H1 (cell line): ENCODE measurements at regions not wholly inside any gene's neighbourhood (a gene's known extent, or its start where the extent isn't known, plus 50 kb on each side); places are given as distances from the start of the nearest gene placed in this dataset.

Experiments used
- CTCF ChIA-PET: fragments of 300-600 bp; sonication (Branson Sonifier 250); formaldehyde crosslinking; loops from one replicate; lab custom pipeline; 2021; ENCODE audit not compliant: partially characterized antibody; lab: Charles Lee
- POLR2A ChIA-PET: fragments of 300-600 bp; sonication (Branson Sonifier 250); formaldehyde crosslinking; loops from one replicate; lab custom pipeline; 2021; ENCODE audit warnings: inconsistent platforms; ENCODE audit not compliant: partially characterized antibody; lab: Charles Lee
- DNase-seq, 2 experiments: peaks; one replicate each; pipeline versions ENCODE4 v3.0.0 to v3.0.0-alpha.2; 2010 to 2022; ENCODE audit warnings: low spot score in 2 of 2, low read depth in 1 of 2, mixed read lengths in 1 of 2
- FAIRE-seq: peaks from 2 replicates; lab custom pipeline; 2011; peaks lifted over from hg19 to GRCh38; lab: Jason Lieb, UNC
- H2AFZ ChIP-seq: 2 replicates; pipeline ENCODE4 v1.8.1; 2012; ENCODE audit warnings: low read length, inconsistent platforms
- H2AK5ac ChIP-seq: 2 replicates; pipeline ENCODE4 v1.6.1; 2013; ENCODE audit warnings: low read depth, low read length
- H2BK120ac ChIP-seq: replicated peaks from 2 replicates; pipeline ENCODE3; 2013; ENCODE audit warnings: low read depth, low read length, inconsistent platforms
- H2BK12ac ChIP-seq: 2 replicates; pipeline ENCODE4 v1.6.1; 2013; ENCODE audit warnings: low read depth, low read length
- H2BK15ac ChIP-seq: 2 replicates; pipeline ENCODE4 v1.6.1; 2013; ENCODE audit warnings: low read length
- H2BK20ac ChIP-seq: 2 replicates; pipeline ENCODE4 v1.6.1; 2013; ENCODE audit warnings: low read length
- H2BK5ac ChIP-seq: 2 replicates; pipeline ENCODE4 v1.6.1; 2013; ENCODE audit warnings: low read depth, low read length
- H3K14ac ChIP-seq: 2 replicates; pipeline ENCODE4 v1.6.1; 2013; ENCODE audit warnings: inconsistent platforms; ENCODE audit not compliant: insufficient read length
- H3K18ac ChIP-seq: 2 replicates; pipeline ENCODE4 v1.6.1; 2013; ENCODE audit warnings: low read length; ENCODE audit errors: extremely low read depth
- H3K23ac ChIP-seq: 2 replicates; pipeline ENCODE4 v1.6.1; 2013; ENCODE audit warnings: inconsistent platforms; ENCODE audit not compliant: insufficient read length
- H3K23me2 ChIP-seq: 2 replicates; pipeline ENCODE4 v1.6.1; 2013; ENCODE audit warnings: low read depth, low read length
- H3K27ac ChIP-seq: 2 replicates; pipeline ENCODE4 v1.6.1; 2011; ENCODE audit warnings: low read depth, low read length, inconsistent platforms
- H3K27me3 ChIP-seq, 4 experiments: replicated peaks in 1 of 4; 1 replicate in 1 of 4; 2 replicates in 3 of 4; pipeline versions ENCODE4 v1.6.1 to v1.8.1; 2011 to 2013; ENCODE audit warnings: low read length in 3 of 4, mild to moderate bottlenecking in 3 of 4, inconsistent platforms in 2 of 4, mixed read lengths in 2 of 4, moderate library complexity in 1 of 4; ENCODE audit not compliant: control insufficient read depth in 3 of 4, insufficient read depth in 3 of 4; ENCODE audit errors: extremely low read depth in 1 of 4
- H3K36me3 ChIP-seq, 4 experiments: 2 replicates each; pipeline versions ENCODE4 v1.6.1 to v1.8.1; 2011 to 2013; ENCODE audit warnings: mild to moderate bottlenecking in 4 of 4, low read length in 3 of 4, moderate library complexity in 2 of 4, control low read depth in 1 of 4, inconsistent platforms in 1 of 4; ENCODE audit not compliant: insufficient read depth in 4 of 4, control insufficient read depth in 2 of 4
- H3K4ac ChIP-seq: replicated peaks from 2 replicates; pipeline ENCODE3; 2013; ENCODE audit warnings: low read length, low read depth, mixed read lengths, inconsistent platforms; ENCODE audit not compliant: insufficient read length
- H3K4me1 ChIP-seq, 4 experiments: replicated peaks in 1 of 4; 1 replicate in 1 of 4; 2 replicates in 3 of 4; pipeline versions ENCODE4 v1.6.1 to v1.8.1; 2011 to 2013; ENCODE audit warnings: low read length in 3 of 4, inconsistent platforms in 2 of 4, mixed read lengths in 1 of 4; ENCODE audit not compliant: insufficient read depth in 4 of 4, control insufficient read depth in 3 of 4
- H3K4me2 ChIP-seq, 2 experiments: 2 replicates each; pipeline versions ENCODE4 v1.6.1 to v1.8.1; 2011 to 2013; ENCODE audit warnings: low read depth in 2 of 2, low read length in 2 of 2, control low read depth in 1 of 2, inconsistent platforms in 1 of 2, mild to moderate bottlenecking in 1 of 2; ENCODE audit not compliant: insufficient read depth in 1 of 2
- H3K4me3 ChIP-seq, 4 experiments: fragments of 200-600, 300-600 bp in 1 of 4; sonication (generic), shearing (Covaris generic), sonication (Bioruptor Twin) in 1 of 4; 2 replicates each; pipeline versions ENCODE4 v1.5.1 to v1.8.1; 2011 to 2016; ENCODE audit warnings: low read length in 4 of 4, low read depth in 3 of 4, control low read depth in 2 of 4, inconsistent platforms in 2 of 4, mild to moderate bottlenecking in 2 of 4, mixed read lengths in 1 of 4, moderate library complexity in 1 of 4; ENCODE audit not compliant: insufficient read depth in 2 of 4; ENCODE audit errors: extremely low read depth in 1 of 4
- H3K56ac ChIP-seq: replicated peaks from 2 replicates; pipeline ENCODE3; 2013; ENCODE audit warnings: low read depth, mild to moderate bottlenecking, mixed read lengths, low read length, inconsistent platforms; ENCODE audit not compliant: insufficient read length
- H3K79me1 ChIP-seq: 2 replicates; pipeline ENCODE4 v1.6.1; 2013; ENCODE audit warnings: low read depth, low read length, control low read depth
- H3K79me2 ChIP-seq, 2 experiments: 2 replicates each; pipeline versions ENCODE4 v1.6.1 to v1.8.1; 2012 to 2013; ENCODE audit warnings: low read length in 2 of 2, mild to moderate bottlenecking in 2 of 2, inconsistent platforms in 1 of 2; ENCODE audit not compliant: insufficient read depth in 2 of 2, control insufficient read depth in 1 of 2
- H3K9ac ChIP-seq, 4 experiments: replicated peaks in 1 of 4; 1 replicate in 1 of 4; 2 replicates in 3 of 4; pipeline versions ENCODE4 v1.6.1 to v1.8.1; 2011 to 2013; ENCODE audit warnings: low read depth in 3 of 4, low read length in 3 of 4, control low read depth in 2 of 4, mild to moderate bottlenecking in 2 of 4, moderate library complexity in 2 of 4, inconsistent platforms in 1 of 4; ENCODE audit errors: extremely low read depth in 1 of 4
- H3K9me3 ChIP-seq, 2 experiments: 2 replicates each; pipeline versions ENCODE4 v1.6.1 to v1.8.1; 2012 to 2013; ENCODE audit warnings: mild to moderate bottlenecking in 2 of 2, moderate library complexity in 2 of 2, control low read depth in 1 of 2, inconsistent platforms in 1 of 2, low read depth in 1 of 2, low read length in 1 of 2, mixed read lengths in 1 of 2; ENCODE audit not compliant: insufficient read depth in 2 of 2
- H4K20me1 ChIP-seq, 2 experiments: replicated peaks in 1 of 2; 2 replicates each; pipeline versions ENCODE3 to v1.8.1; 2011 to 2013; ENCODE audit warnings: inconsistent platforms in 2 of 2, low read length in 2 of 2, mild to moderate bottlenecking in 1 of 2; ENCODE audit not compliant: insufficient read depth in 2 of 2, control insufficient read depth in 1 of 2
- H4K5ac ChIP-seq: 2 replicates; pipeline ENCODE4 v1.6.1; 2013; ENCODE audit warnings: low read length, low read depth, mixed read lengths, inconsistent platforms; ENCODE audit not compliant: insufficient read length
- H4K8ac ChIP-seq: 2 replicates; pipeline ENCODE4 v1.8.0; 2013; ENCODE audit warnings: mild to moderate bottlenecking, moderate library complexity, low read length, inconsistent platforms; ENCODE audit not compliant: insufficient read depth; ENCODE audit errors: extremely low read depth
- H4K91ac ChIP-seq: replicated peaks from 2 replicates; pipeline ENCODE3; 2013; ENCODE audit warnings: low read length, mixed read lengths, inconsistent platforms; ENCODE audit not compliant: insufficient read length
- CHD1 ChIP-seq: IDR thresholded peaks from 2 replicates; pipeline ENCODE4 v1.6.1; 2012; ENCODE audit warnings: low read depth, low read length, improper control_type of control experiment
- CTCF ChIP-seq, 3 experiments: IDR thresholded peaks; 1 replicate in 2 of 3; 2 replicates in 1 of 3; pipeline versions ENCODE4 v1.5.1 to v1.6.1; 2011; ENCODE audit warnings: low read length in 3 of 3, mild to moderate bottlenecking in 3 of 3, inconsistent platforms in 2 of 3, low read depth in 1 of 3, moderate library complexity in 1 of 3; ENCODE audit not compliant: insufficient read depth in 1 of 3; ENCODE audit errors: control extremely low read depth in 1 of 3
- MAFK ChIP-seq: IDR thresholded peaks from 2 replicates; pipeline ENCODE4 v1.6.1; 2012; ENCODE audit warnings: low read depth, mild to moderate bottlenecking, improper control_type of control experiment, low read length
- POU5F1 ChIP-seq: IDR thresholded peaks from 2 replicates; pipeline ENCODE4 v1.6.1; 2011; ENCODE audit warnings: low read depth, mild to moderate bottlenecking, low read length, moderate library complexity
- SIN3A ChIP-seq, 2 experiments: IDR thresholded peaks in 1 of 2; conservative IDR thresholded peaks in 1 of 2; 2 replicates each; pipeline ENCODE4 v1.6.1; 2011 to 2012; ENCODE audit warnings: low read length in 2 of 2, improper control_type of control experiment in 1 of 2, low read depth in 1 of 2, mild to moderate bottlenecking in 1 of 2
- SRF ChIP-seq: IDR thresholded peaks from 2 replicates; pipeline ENCODE4 v1.6.1; 2011; ENCODE audit warnings: mild to moderate bottlenecking, low read depth, low read length, moderate library complexity
- WGBS, 2 experiments: shearing (Covaris generic) in 1 of 2; methylation state at CpG; one replicate each; pipeline versions ENCODE4 v1.1.6 to v1.1.7; 2013 to 2015; ENCODE audit warnings: low lambda C conversion rate in 2 of 2, mixed read lengths in 2 of 2, inconsistent platforms in 1 of 2, low coverage in 1 of 2, missing lambda C conversion rate in 1 of 2; ENCODE audit not compliant: insufficient replicate concordance in 2 of 2, insufficient coverage in 1 of 2, insufficient read length in 1 of 2; ENCODE audit errors: extremely low coverage in 1 of 2, missing lambda C conversion rate in 1 of 2; 5-methylcytosine and 5-hydroxymethylcytosine counted together

- Histone ChIP-seq H3K18ac (no peak overlapping the region; the same call in 1 of the 2 replicates), H2BK5ac (peak overlapping the region; percentile 82; the same call in 1 of the 2 replicates), H2BK12ac (0 out of 2 replicates have a peak overlapping the region, but pooled peaks have one; percentile 77), H4K5ac (peak overlapping the region; percentile 88), H3K27me3 (no peaks in the 10 kb centered on the region), H3K14ac (no peak overlapping the region), H2AK5ac (0 out of 2 replicates have a peak overlapping the region, but pooled peaks have one; percentile 66), H3K23me2 (no peaks in the 10 kb centered on the region), H3K4me2 (no peak overlapping the region), H3K56ac (no peak overlapping the region), H3K27ac (no peak overlapping the region), H3K4me1 (peaks cover 1 to 5% (median 4%) of the 10 kb centered on the region in 4 experiments; a peak in 3 of 7 replicates), H3K4ac (peak overlapping the region; percentile 83), H4K20me1 (no peaks in the 10 kb centered on the region), H4K8ac (no peak overlapping the region), H3K79me1 (no peaks in the 10 kb centered on the region), H2BK20ac (peak overlapping the region; percentile 73; the same call in 1 of the 2 replicates), H2AFZ (peak overlapping the region; percentile 76; the same call in 1 of the 2 replicates), H3K9me3 (no peaks in the 10 kb centered on the region), H3K23ac (no peak overlapping the region), H3K36me3 (no peaks in the 10 kb centered on the region), H2BK15ac (no peak overlapping the region), H3K79me2 (no peaks in the 10 kb centered on the region), H2BK120ac (peak overlapping the region; percentile 94), H3K9ac (no peak overlapping the region), H3K4me3 (no peak overlapping the region), H4K91ac (peak overlapping the region; percentile 1)
- ChIA-PET CTCF (no interaction called here), POLR2A (no interaction called here)
- no peak for TF ChIP-seq CHD1
- no peak for TF ChIP-seq SRF
- TF ChIP-seq MAFK: no peak
- no peak for TF ChIP-seq POU5F1
- no peak for TF ChIP-seq CTCF (IDR thresholded peaks at IDR 0.05; ENCODE audit: control extremely low read depth in 1 of 3, insufficient read depth in 1 of 3, low read depth in 1 of 3, low read length in 3 of 3)
- no peak for TF ChIP-seq SIN3A (conservative IDR thresholded peaks at IDR 0.05 in 1 of 2, IDR thresholded peaks at IDR 0.05 in 1 of 2; ENCODE audit: low read depth in 1 of 2, low read length in 2 of 2)
- no peak for DNase-seq
- no peak for FAIRE-seq
- 80% methylated on average over 2 of the region's 2 CpGs; no CpG with 5 or more reads in 1 of the 2 experiments for WGBS, 2 experiments
Observed at GRCh38 chr4:179125870-179126269, 1683.6 kb upstream of the AGA start.
